K562 (cell line): ENCODE measurements at regions not wholly inside any gene's neighbourhood (a gene's known extent, or its start where the extent isn't known, plus 50 kb on each side); places are given as distances from the start of the nearest gene placed in this dataset.

Experiments used
- CC2D1A ChIP-seq: fragments of 450-650 bp; IDR thresholded peaks from 2 replicates; pipeline ENCODE4 v1.6.1; 2017; ENCODE audit warnings: mild to moderate bottlenecking
- ZBTB40 ChIP-seq, 2 experiments: fragments of 450-650 bp in 1 of 2; sonication (generic) in 1 of 2; formaldehyde crosslinking in 1 of 2; IDR thresholded peaks; 2 replicates each; pipeline versions ENCODE4 v1.7.1 to v1.9.0; 2016 to 2022; ENCODE audit warnings: inconsistent platforms in 1 of 2, mild to moderate bottlenecking in 1 of 2, missing genetic modification reagents in 1 of 2
- ZBTB9 ChIP-seq: fragments of 450-650 bp; formaldehyde crosslinking; IDR thresholded peaks from 2 replicates; pipeline ENCODE4 v1.4.0; 2020; ENCODE audit warnings: mild to moderate bottlenecking, moderate library complexity
- ZNF318 ChIP-seq, 2 experiments: fragments of 450-650 bp; IDR thresholded peaks; 2 replicates each; pipeline ENCODE4 v1.6.1; 2016; ENCODE audit warnings: mild to moderate bottlenecking in 2 of 2, borderline replicate concordance in 1 of 2, low read depth in 1 of 2, moderate library complexity in 1 of 2

DNA sequence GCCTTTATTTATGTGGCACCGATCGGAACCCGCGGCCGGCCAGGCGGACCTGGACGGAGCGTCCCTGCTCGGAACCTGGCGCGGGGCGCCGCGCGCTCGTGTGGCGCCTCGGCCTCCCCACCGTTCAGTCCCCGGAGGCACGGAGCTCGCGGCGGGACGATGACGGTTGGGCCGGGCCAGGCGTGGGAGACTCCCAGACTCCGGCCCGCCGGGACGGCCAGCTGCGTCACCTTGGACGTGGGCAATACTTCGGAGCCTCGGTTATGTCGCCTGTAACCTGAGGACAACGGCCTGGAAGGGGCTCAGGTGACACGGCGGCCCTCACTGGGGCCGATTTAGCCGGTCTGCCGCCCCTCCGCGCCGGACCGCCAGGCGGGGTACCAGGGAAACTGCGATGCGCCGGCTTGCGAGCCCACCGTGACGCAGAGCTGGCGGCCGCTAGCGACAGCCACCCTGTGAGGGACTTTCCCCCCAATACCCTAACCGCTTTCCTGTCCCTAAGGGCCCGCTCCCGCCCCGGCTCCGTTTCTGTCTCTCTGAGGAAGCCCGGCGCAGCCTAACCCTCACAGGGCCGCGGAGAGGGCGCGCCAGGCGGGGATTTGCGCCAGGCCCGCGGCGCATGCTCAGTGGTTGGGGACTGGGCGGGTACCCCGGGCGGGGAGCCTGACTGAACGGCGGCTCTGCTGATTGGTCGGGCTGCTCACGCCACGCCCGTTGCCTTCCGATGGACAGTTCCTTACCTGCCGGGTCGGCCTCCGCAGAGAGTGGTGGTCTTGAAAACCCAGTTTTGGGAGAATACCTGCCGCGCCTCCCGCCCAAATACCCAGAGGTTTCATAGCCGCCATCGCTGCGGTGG, 109.5 kb upstream of the DOCK9 start (continued):
- 0 out of 2 replicates have a peak, but pooled peaks have one; percentile 24 for TF ChIP-seq ZBTB40 (IDR thresholded peaks at IDR 0.05)
- TF ChIP-seq ZBTB40 (CRISPR knock-in tag; IDR thresholded peaks at IDR 0.05): no peak
- no peak for TF ChIP-seq ZNF318 (IDR thresholded peaks at IDR 0.05; ENCODE audit: borderline replicate concordance in 1 of 2, low read depth in 1 of 2)
- TF ChIP-seq ZBTB9 (CRISPR knock-in tag): no peak
- no peak for TF ChIP-seq CC2D1A
